C1 segment of cervical spinal cord (tissue), 14 donors: ENCODE measurements at regions not wholly inside any gene's neighbourhood (a gene's known extent, or its start where the extent isn't known, plus 50 kb on each side); places are given as distances from the start of the nearest gene placed in this dataset.
"Not testable (repeated sequence)": the region's sequence is repeated elsewhere in the genome, so short reads cannot be mapped to it uniquely, and the experiment has no call there.

Source experiments
- DNase-seq, 14 donors: peaks; one replicate each; lab custom pipeline; 2025; lab: John Stamatoyannopoulos, UW

- peak in 2 of 14 donors; percentile 9 to 12 for DNase-seq
Measured at GRCh38 chr11:106491751-106492150, 414.3 kb downstream of the AASDHPPT start.

GRCh38 chr11:106493751-106494150 lies 416.3 kb downstream of the AASDHPPT start:
- no peak for DNase-seq

GRCh38 chr11:106495046-106495445 lies 417.6 kb downstream of the AASDHPPT start:
- no peak for DNase-seq

GRCh38 chr11:106496677-106497076 lies 419.2 kb downstream of the AASDHPPT start:
- no peak for DNase-seq

GRCh38 chr11:106497321-106497720 lies 419.9 kb downstream of the AASDHPPT start:
- DNase-seq: no peak

- no peak for DNase-seq
Measured at GRCh38 chr11:106497822-106498221, 420.4 kb downstream of the AASDHPPT start.

- DNase-seq: peak in 1 of 14 donors; percentile 13
Measured at GRCh38 chr11:106503901-106504300, 426.4 kb downstream of the AASDHPPT start.

- DNase-seq: no peak
Measured at GRCh38 chr11:106507645-106508306, 430.3 kb downstream of the AASDHPPT start.

- DNase-seq: no peak
Measured at GRCh38 chr11:106514706-106515105, 437.2 kb downstream of the AASDHPPT start.

GRCh38 chr11:106517426-106517825 lies 440.0 kb downstream of the AASDHPPT start:
- no peak for DNase-seq

- no peak for DNase-seq
Measured at GRCh38 chr11:106520146-106520912, 442.9 kb downstream of the AASDHPPT start.

GRCh38 chr11:106520920-106521319 lies 443.5 kb downstream of the AASDHPPT start:
- DNase-seq: no peak

GRCh38 chr11:106523171-106523570 lies 445.7 kb downstream of the AASDHPPT start:
- DNase-seq: no peak

GRCh38 chr11:106523921-106524320 lies 446.5 kb downstream of the AASDHPPT start:
- no peak for DNase-seq

- no peak for DNase-seq
Measured at GRCh38 chr11:106524436-106524835, 447.0 kb downstream of the AASDHPPT start.

GRCh38 chr11:106531648-106532047 lies 454.2 kb downstream of the AASDHPPT start:
- DNase-seq: not testable (repeated sequence)

- DNase-seq: no peak
Measured at GRCh38 chr11:106533046-106533445, 455.6 kb downstream of the AASDHPPT start.

- no peak for DNase-seq
Measured at GRCh38 chr11:106540001-106540400, 462.5 kb downstream of the AASDHPPT start.

GRCh38 chr11:106548406-106548805 lies 469.9 kb downstream of the GUCY1A2 start:
- no peak for DNase-seq

GRCh38 chr11:106551744-106552673 lies 466.3 kb downstream of the GUCY1A2 start:
- DNase-seq: peak in 1 of 14 donors; percentile 0

GRCh38 chr11:106552694-106553203 lies 465.5 kb downstream of the GUCY1A2 start:
- no peak for DNase-seq

GRCh38 chr11:106553304-106553703 lies 465.0 kb downstream of the GUCY1A2 start:
- no peak for DNase-seq
